OCI-LY7 (cell line): ENCODE measurements at regions not wholly inside any gene's neighbourhood (a gene's known extent, or its start where the extent isn't known, plus 50 kb on each side); places are given as distances from the start of the nearest gene placed in this dataset.

ENCODE experiments used
- BruUV-seq: library from RNA; stranded (reverse); fragments of 400-500 nt; replicated peaks from 2 replicates; lab custom pipeline; 2021; lab: Mats Ljungman, UMichigan
- CTCF ChIA-PET: fragments of 300-600 bp; sonication (Branson Sonifier 250); formaldehyde crosslinking; loops from one replicate; lab custom pipeline; 2022; ENCODE audit warnings: antibody characterized with exemption; ENCODE audit not compliant: unreplicated experiment; lab: Charles Lee
- POLR2A ChIA-PET: fragments of 300-600 bp; sonication (Branson Sonifier 250); formaldehyde crosslinking; loops from one replicate; lab custom pipeline; 2022; ENCODE audit warnings: antibody characterized with exemption; lab: Charles Lee
- DNase-seq: peaks from one replicate; pipeline ENCODE4 v3.0.0-alpha.2; 2015; ENCODE audit warnings: low spot score
- H2AFZ ChIP-seq: fragments of 200-600 bp; sonication (generic), shearing (Covaris generic); 2 replicates; pipeline ENCODE4 v1.6.1; 2014; ENCODE audit warnings: mild to moderate bottlenecking, antibody characterized with exemption, low read length, moderate library complexity
- H3K27ac ChIP-seq: fragments of 200-600 bp; sonication (generic); 2 replicates; pipeline ENCODE4 v1.5.1; 2014; ENCODE audit warnings: mixed run types, low read depth, mild to moderate bottlenecking, moderate library complexity, low read length, inconsistent platforms; ENCODE audit not compliant: poor library complexity, severe bottlenecking
- H3K36me3 ChIP-seq: fragments of 200-600 bp; sonication (generic); 2 replicates; pipeline ENCODE4 v1.6.1; 2014; ENCODE audit warnings: mild to moderate bottlenecking, antibody characterized with exemption, low read length, moderate library complexity, mixed read lengths; ENCODE audit not compliant: insufficient read depth
- H3K4me1 ChIP-seq: fragments of 200-600 bp; sonication (generic); 2 replicates; pipeline ENCODE4 v1.5.1; 2014; ENCODE audit warnings: mild to moderate bottlenecking, low read length; ENCODE audit not compliant: insufficient read depth, poor library complexity, severe bottlenecking
- H3K4me2 ChIP-seq: fragments of 200-600 bp; sonication (generic); 2 replicates; pipeline ENCODE4 v1.6.1; 2014; ENCODE audit warnings: mild to moderate bottlenecking, low read length
- H3K4me3 ChIP-seq: fragments of 200-600 bp; sonication (generic); 2 replicates; pipeline ENCODE4 v1.5.1; 2014; ENCODE audit warnings: mild to moderate bottlenecking, low read depth, low read length; ENCODE audit not compliant: poor library complexity, severe bottlenecking
- H3K79me2 ChIP-seq: fragments of 200-600 bp; sonication (generic); 2 replicates; pipeline ENCODE4 v1.6.1; 2016; ENCODE audit warnings: low read depth, mild to moderate bottlenecking, low read length, moderate library complexity, mixed read lengths; ENCODE audit not compliant: insufficient read depth
- H3K9me2 ChIP-seq: fragments of 200-600 bp; sonication (generic); 2 replicates; pipeline ENCODE4 v1.6.1; 2016; ENCODE audit warnings: mild to moderate bottlenecking, low read length, mixed read lengths; ENCODE audit not compliant: insufficient read depth
- H3K9me3 ChIP-seq: fragments of 200-600 bp; sonication (generic); 2 replicates; pipeline ENCODE4 v1.6.1; 2014; ENCODE audit warnings: mild to moderate bottlenecking, mixed run types, low read length, mixed read lengths
- H4K20me1 ChIP-seq: fragments of 200-600 bp; sonication (generic); 2 replicates; pipeline ENCODE4 v1.6.1; 2014; ENCODE audit warnings: mild to moderate bottlenecking, antibody characterized with exemption, low read length, moderate library complexity, mixed read lengths; ENCODE audit not compliant: insufficient read depth
- EZH2phosphoT487 ChIP-seq: fragments of 200-600 bp; sonication (generic); IDR thresholded peaks from 2 replicates; pipeline ENCODE4 v1.6.1; 2018; ENCODE audit warnings: low read depth, borderline replicate concordance, mild to moderate bottlenecking, mixed run types, antibody characterized with exemption, low read length, moderate library complexity, mixed read lengths
- intact Hi-C: fragments of 100-400 bp; cut with micrococcal nuclease; formaldehyde crosslinking; loops from one replicate; pipeline ENCODE4 v1.10.0; 2022; ENCODE audit not compliant: unreplicated experiment
- TF ChIP-seq, protein P1 (sequence below): fragments of 200-600 bp; sonication (generic); conservative IDR thresholded peaks from 2 replicates; pipeline ENCODE4 v1.5.1; 2014; ENCODE audit warnings: mild to moderate bottlenecking, antibody characterized with exemption, low read length, moderate library complexity, mixed read lengths

DNA sequence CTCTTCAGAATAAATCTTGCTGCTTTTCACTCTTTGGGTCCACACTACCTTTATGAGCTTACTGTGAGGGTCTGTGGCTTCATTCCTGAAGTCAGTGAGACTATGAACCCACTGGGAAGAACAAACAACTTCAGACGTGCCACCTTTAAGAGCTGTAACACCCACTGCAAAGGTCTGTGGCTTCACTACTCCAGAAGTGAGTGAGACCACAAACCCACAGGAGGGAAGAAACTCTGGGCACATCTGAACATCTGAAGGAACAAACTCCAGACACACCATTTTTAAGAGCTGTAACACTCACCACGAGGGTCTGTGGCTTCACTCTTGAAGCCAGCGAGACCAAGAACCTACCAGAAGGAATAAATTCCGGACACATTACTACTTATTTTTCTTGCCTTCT lies 964.1 kb upstream of the NXPH2 start:
- Histone ChIP-seq H4K20me1 (no peaks in the 10 kb centered on the region), H3K79me2 (no peaks in the 10 kb centered on the region), H3K9me3 (no peaks in the 10 kb centered on the region), H3K27ac (no peak overlapping the region), H3K9me2 (no peaks in the 10 kb centered on the region), H3K4me3 (no peak overlapping the region), H2AFZ (no peak overlapping the region), H3K4me2 (no peak overlapping the region), H3K36me3 (no peaks in the 10 kb centered on the region), H3K4me1 (no peaks in the 10 kb centered on the region)
- intact Hi-C loops = no loop called here
- ChIA-PET POLR2A (no interaction called here), CTCF (no interaction called here)
- DNase-seq = no peak
- no peak for TF ChIP-seq EZH2phosphoT487
- TF ChIP-seq, protein P1, sequence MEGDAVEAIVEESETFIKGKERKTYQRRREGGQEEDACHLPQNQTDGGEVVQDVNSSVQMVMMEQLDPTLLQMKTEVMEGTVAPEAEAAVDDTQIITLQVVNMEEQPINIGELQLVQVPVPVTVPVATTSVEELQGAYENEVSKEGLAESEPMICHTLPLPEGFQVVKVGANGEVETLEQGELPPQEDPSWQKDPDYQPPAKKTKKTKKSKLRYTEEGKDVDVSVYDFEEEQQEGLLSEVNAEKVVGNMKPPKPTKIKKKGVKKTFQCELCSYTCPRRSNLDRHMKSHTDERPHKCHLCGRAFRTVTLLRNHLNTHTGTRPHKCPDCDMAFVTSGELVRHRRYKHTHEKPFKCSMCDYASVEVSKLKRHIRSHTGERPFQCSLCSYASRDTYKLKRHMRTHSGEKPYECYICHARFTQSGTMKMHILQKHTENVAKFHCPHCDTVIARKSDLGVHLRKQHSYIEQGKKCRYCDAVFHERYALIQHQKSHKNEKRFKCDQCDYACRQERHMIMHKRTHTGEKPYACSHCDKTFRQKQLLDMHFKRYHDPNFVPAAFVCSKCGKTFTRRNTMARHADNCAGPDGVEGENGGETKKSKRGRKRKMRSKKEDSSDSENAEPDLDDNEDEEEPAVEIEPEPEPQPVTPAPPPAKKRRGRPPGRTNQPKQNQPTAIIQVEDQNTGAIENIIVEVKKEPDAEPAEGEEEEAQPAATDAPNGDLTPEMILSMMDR = no peak
- BruUV-seq = no TSS peak

DNA sequence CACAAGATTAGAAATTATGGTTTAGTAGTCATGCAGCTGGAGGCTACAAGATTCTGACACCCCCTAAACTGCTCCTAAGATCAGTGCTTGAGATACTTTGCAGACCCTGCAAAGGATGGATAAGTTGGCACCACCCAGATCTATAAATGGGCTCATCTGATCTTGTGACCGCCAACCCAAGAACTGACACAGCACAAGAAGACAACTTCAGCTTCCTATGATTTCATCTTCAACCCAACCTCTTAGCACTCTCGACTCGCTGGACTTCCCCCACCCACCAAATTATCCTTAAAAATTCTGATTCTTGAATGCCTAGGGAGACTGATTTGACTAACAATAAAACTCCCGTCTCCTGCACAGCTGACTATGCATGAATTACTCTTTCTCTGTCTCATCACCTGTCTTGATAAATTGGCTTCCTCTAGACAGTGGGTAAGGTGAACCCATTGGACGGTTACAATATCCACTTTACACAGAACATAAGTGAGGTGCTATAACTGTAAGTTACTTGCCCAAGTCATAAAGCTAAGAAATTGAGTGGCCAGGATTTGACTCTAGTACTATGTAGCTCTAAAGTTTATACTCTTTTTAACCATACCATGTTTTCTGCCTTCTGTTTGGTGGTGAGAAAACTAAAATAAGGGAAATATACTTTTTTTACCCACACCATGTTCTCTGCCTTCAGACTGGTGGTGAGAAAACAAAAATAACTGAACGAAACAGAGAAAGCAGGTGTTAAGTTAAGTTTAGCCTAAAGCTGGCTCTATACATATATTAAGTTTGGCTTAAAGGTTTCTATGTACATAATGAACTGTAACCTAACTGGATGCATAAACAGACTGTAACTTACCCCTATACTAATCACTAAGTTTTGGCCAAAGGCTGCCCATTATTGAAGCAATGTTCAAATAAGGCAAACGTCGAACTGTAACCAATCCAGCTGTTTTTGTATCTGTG lies 962.3 kb upstream of the NXPH2 start:
- POLR2A ChIA-PET = no interaction called here
- Histone ChIP-seq H3K4me1 (no peaks in the 10 kb centered on the region), H3K4me2 (no peak overlapping the region), H2AFZ (no peak overlapping the region), H3K27ac (no peak overlapping the region), H3K4me3 (no peak overlapping the region), H3K9me3 (no peaks in the 10 kb centered on the region), H3K9me2 (no peaks in the 10 kb centered on the region), H3K36me3 (no peaks in the 10 kb centered on the region), H4K20me1 (no peaks in the 10 kb centered on the region), H3K79me2 (no peaks in the 10 kb centered on the region)
- no peak for DNase-seq
- TF ChIP-seq, protein P1 = no peak
- no peak for TF ChIP-seq EZH2phosphoT487
- CTCF ChIA-PET = no interaction called here
- intact Hi-C loops = no loop called here
- no TSS peak for BruUV-seq

GRCh38 chr2:139737659-139738058 lies 957.5 kb upstream of the NXPH2 start:
- ChIA-PET CTCF (no interaction called here), POLR2A (no interaction called here)
- TF ChIP-seq, protein P1 = no peak
- TF ChIP-seq EZH2phosphoT487 = no peak
- Histone ChIP-seq H3K36me3 (no peaks in the 10 kb centered on the region), H2AFZ (no peak overlapping the region), H3K4me3 (no peak overlapping the region), H3K4me1 (no peaks in the 10 kb centered on the region), H4K20me1 (no peaks in the 10 kb centered on the region), H3K79me2 (no peaks in the 10 kb centered on the region), H3K9me2 (no peaks in the 10 kb centered on the region), H3K27ac (no peak overlapping the region), H3K9me3 (no peaks in the 10 kb centered on the region), H3K4me2 (no peak overlapping the region)
- intact Hi-C loops = no loop called here
- DNase-seq = no peak
- BruUV-seq = no TSS peak
